Activated naive CD4-positive, alpha-beta T cell treated with anti-CD3 and anti-CD28 coated beads, Interleukin-2, amount 50 U/mL, for 72 hours (primary cell): ENCODE measurements at regions not wholly inside any gene's neighbourhood (a gene's known extent, or its start where the extent isn't known, plus 50 kb on each side); places are given as distances from the start of the nearest gene placed in this dataset.

ENCODE experiments used
- ATAC-seq, 2 donors: fragments of 150-1000 bp; cut with Tn5 transposase; 2 replicates each; pipeline ENCODE4 v1.10.0; 2021; ENCODE audit warnings: mild to moderate bottlenecking in 2 of 2, moderate library complexity in 2 of 2
- DNase-seq, 2 donors: peaks; one replicate each; pipeline ENCODE4 v3.0.0; 2021 to 2022; ENCODE audit warnings: low spot score in 2 of 2
- H3K27ac Mint-ChIP-seq, 2 donors: one replicate each; pipeline ENCODE4 v1.8.0; 2022; ENCODE audit warnings: mild to moderate bottlenecking in 2 of 2, mixed read lengths in 2 of 2
- H3K36me3 Mint-ChIP-seq, 2 donors: one replicate each; pipeline ENCODE4 v1.8.0; 2022; ENCODE audit warnings: mixed read lengths in 2 of 2
- H3K9me3 Mint-ChIP-seq, 2 donors: one replicate each; pipeline ENCODE4 v1.8.0; 2022; ENCODE audit warnings: mixed read lengths in 2 of 2

DNA sequence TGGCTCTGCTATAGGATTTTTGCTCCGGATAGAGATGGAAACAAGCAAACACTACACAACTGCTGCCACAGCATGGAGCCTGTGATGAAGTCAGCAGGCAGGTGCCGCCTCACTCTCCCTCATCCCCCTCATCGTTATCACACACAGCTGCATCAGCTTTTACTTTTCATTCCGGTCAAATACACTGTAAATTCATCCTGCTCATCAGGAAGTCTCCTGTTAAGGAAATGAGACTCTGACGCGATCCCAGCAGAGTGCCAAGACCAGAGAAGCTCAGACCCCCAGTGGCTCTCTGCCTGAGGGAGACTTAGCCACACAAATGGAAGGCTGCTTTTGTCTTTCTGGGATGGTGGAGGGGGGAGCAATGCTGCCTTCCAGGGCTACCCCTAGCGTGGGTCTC lies 270.2 kb downstream of the ELAVL2 start:
- Mint-ChIP-seq H3K9me3 (peaks cover 16 to 22% of the 10 kb centered on the region in 2 donors), H3K27ac (no peak overlapping the region), H3K36me3 (peaks cover 0 to 6% of the 10 kb centered on the region in 2 donors)
- ATAC-seq: no peak
- DNase-seq: no peak

DNA sequence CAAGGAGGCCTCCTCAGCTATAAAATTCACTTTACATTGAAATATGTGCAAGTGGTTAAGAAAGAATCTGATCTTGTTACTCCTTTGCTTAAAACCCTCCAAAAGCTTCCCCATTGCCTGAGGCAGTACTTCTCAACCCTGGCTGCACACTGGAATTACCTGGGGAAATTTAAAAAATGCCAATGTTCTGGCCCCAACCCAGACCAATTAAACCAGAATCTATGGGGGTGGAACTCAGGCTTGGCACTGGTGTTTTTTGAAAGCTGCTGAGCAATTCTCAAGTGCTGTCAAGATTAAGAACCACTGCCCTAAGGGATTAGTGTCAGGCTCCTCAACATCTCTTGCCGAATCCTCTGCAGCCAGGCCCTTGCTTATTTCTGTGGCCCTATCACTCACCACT lies 269.6 kb downstream of the ELAVL2 start:
- no peak for ATAC-seq
- peaks cover 16 to 22% of the 10 kb centered on the region in 2 donors for H3K9me3 Mint-ChIP-seq
- peaks cover 0 to 6% of the 10 kb centered on the region in 2 donors for H3K36me3 Mint-ChIP-seq
- DNase-seq: no peak
- H3K27ac Mint-ChIP-seq: no peak overlapping the region

DNA sequence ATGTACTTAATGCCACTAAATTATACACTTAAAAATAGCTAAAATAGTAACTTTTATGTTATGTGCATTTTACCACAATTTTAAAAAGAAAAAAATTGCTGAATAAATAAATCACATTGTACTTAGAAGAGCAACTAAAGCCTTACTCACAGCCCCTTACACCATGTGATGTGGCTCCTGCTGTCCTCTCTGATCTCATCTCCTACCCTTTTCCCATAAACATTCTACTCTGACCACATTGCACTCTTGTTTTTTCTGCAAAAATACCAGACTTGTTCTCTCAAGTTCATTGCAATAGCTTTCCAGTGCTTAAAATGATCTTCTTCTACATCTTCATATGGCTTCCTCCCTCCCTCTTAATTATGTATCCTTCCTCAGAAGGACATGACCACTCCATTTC lies 268.4 kb downstream of the ELAVL2 start:
- no peak overlapping the region for H3K27ac Mint-ChIP-seq
- ATAC-seq: no peak
- no peak for DNase-seq
- H3K36me3 Mint-ChIP-seq: peaks cover 0 to 6% of the 10 kb centered on the region in 2 donors
- H3K9me3 Mint-ChIP-seq: peaks cover 16 to 22% of the 10 kb centered on the region in 2 donors

- DNase-seq (no peak), ATAC-seq (no peak)
- peaks cover 0 to 6% of the 10 kb centered on the region in 2 donors for H3K36me3 Mint-ChIP-seq
- no peak overlapping the region for H3K27ac Mint-ChIP-seq
- peaks cover 16 to 22% of the 10 kb centered on the region in 2 donors for H3K9me3 Mint-ChIP-seq
These were observed 266.5 kb downstream of the ELAVL2 start for GRCh38 chr9:23559522-23559921.

GRCh38 chr9:23563517-23563916 lies 262.5 kb downstream of the ELAVL2 start:
- Mint-ChIP-seq H3K9me3 (peaks cover 4 to 12% of the 10 kb centered on the region in 2 donors), H3K27ac (no peak overlapping the region), H3K36me3 (no peaks in the 10 kb centered on the region)
- no peak for ATAC-seq
- DNase-seq: no peak

- Mint-ChIP-seq H3K27ac (no peak overlapping the region), H3K9me3 (peaks cover 14 to 15% of the 10 kb centered on the region in 2 donors), H3K36me3 (no peaks in the 10 kb centered on the region)
- ATAC-seq (no peak), DNase-seq (no peak)
These were observed 258.4 kb downstream of the ELAVL2 start for GRCh38 chr9:23567516-23568165.

GRCh38 chr9:23571414-23572104 lies 254.5 kb downstream of the ELAVL2 start:
- H3K36me3 Mint-ChIP-seq: peaks cover 0 to 2% of the 10 kb centered on the region in 2 donors
- no peak overlapping the region for H3K27ac Mint-ChIP-seq
- DNase-seq (no peak), ATAC-seq (peak in 1 of 2 donors; percentile 22)
- H3K9me3 Mint-ChIP-seq: peaks cover 14 to 17% of the 10 kb centered on the region in 2 donors

DNA sequence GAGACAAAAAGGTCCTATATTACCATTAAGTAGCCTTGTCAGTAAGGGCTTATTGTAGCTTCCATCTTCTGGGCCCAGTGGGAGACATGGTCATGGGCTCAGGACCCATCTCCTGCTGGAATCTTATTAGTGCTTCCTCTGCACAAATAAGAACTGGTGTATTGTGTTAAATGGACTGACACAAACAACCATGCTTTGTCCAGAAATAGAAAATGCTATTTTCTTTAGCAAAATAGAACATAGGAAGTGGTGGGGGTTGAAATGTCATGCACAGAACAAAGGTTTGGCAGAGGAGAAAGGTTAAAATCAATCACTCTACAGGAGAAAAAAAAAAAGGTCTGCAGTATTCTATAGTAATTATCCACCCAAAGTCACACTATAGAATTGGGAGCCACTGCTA lies 252.2 kb downstream of the ELAVL2 start:
- Mint-ChIP-seq H3K36me3 (peaks cover 0 to 4% of the 10 kb centered on the region in 2 donors), H3K27ac (no peak overlapping the region), H3K9me3 (peaks cover 20 to 25% of the 10 kb centered on the region in 2 donors)
- ATAC-seq (no peak), DNase-seq (no peak)

DNA sequence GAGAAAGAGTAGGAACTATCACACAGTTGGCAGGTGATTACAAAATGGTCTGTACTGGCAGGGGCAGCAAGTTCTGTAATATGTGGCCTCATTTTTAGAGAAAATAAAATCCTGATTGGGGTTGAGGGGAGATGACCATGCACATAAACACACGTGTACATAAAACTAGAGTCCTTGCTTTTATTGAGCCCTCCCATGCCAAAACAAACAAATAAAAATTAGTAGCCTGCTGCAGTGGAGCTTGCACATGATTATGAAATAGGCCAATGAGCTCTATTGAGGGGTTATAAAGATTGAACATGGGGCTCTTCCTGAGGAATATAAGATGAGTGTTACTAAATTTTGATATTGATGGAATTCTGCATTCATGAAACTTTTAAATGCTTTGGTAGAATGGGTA lies 248.4 kb downstream of the ELAVL2 start:
- DNase-seq (no peak), ATAC-seq (no peak)
- Mint-ChIP-seq H3K27ac (no peak overlapping the region), H3K36me3 (peaks cover 0 to 4% of the 10 kb centered on the region in 2 donors), H3K9me3 (peaks cover 23 to 25% of the 10 kb centered on the region in 2 donors)

- Mint-ChIP-seq H3K27ac (no peak overlapping the region), H3K36me3 (no peaks in the 10 kb centered on the region), H3K9me3 (peaks cover 19 to 23% of the 10 kb centered on the region in 2 donors)
- ATAC-seq (no peak), DNase-seq (no peak)
These were observed 244.1 kb downstream of the ELAVL2 start for GRCh38 chr9:23581931-23582330.

GRCh38 chr9:23582836-23583235 lies 243.2 kb downstream of the ELAVL2 start:
- no peak for ATAC-seq
- DNase-seq: no peak
- H3K36me3 Mint-ChIP-seq: no peaks in the 10 kb centered on the region
- peaks cover 16 to 17% of the 10 kb centered on the region in 2 donors for H3K9me3 Mint-ChIP-seq
- no peak overlapping the region for H3K27ac Mint-ChIP-seq

- H3K9me3 Mint-ChIP-seq: peaks cover 17 to 18% of the 10 kb centered on the region in 2 donors
- no peak overlapping the region for H3K27ac Mint-ChIP-seq
These were observed 239.1 kb downstream of the ELAVL2 start for GRCh38 chr9:23586906-23587305.

DNA sequence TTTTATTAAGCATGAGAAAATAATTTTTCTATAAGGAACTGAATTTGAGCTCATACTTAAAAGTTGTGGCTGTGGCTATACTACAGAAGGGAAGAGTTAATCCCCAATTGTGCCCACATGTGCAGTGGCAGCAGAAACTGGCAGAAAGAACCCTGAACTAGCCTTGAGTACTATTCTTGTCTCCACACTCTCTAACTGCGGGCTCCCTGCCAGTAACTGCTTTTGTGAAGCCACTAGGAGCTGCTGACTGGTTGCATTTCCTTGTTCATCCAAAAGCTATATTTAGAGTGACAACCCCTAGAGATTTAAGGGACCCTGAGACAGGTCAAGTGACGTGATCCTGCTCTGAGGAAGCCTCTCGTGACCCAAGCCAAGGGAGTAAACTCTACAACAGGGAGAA lies 238.6 kb downstream of the ELAVL2 start:
- Mint-ChIP-seq H3K9me3 (peaks cover 14 to 15% of the 10 kb centered on the region in 2 donors), H3K36me3 (no peaks in the 10 kb centered on the region), H3K27ac (no peak overlapping the region)
- ATAC-seq (no peak), DNase-seq (no peak)

More at GRCh38 chr9:23586906-23587305, 239.1 kb downstream of the ELAVL2 start:
- DNase-seq: no peak
- H3K36me3 Mint-ChIP-seq: no peaks in the 10 kb centered on the region
- no peak for ATAC-seq

GRCh38 chr9:23587903-23588302 lies 238.1 kb downstream of the ELAVL2 start:
- Mint-ChIP-seq H3K9me3 (peaks cover 12 to 14% of the 10 kb centered on the region in 2 donors), H3K36me3 (no peaks in the 10 kb centered on the region), H3K27ac (no peak overlapping the region)
- ATAC-seq (no peak), DNase-seq (no peak)

GRCh38 chr9:23590276-23591000 lies 235.6 kb downstream of the ELAVL2 start:
- ATAC-seq (no peak), DNase-seq (no peak)
- Mint-ChIP-seq H3K36me3 (no peaks in the 10 kb centered on the region), H3K9me3 (peaks cover 11 to 12% of the 10 kb centered on the region in 2 donors), H3K27ac (no peak overlapping the region)

DNA sequence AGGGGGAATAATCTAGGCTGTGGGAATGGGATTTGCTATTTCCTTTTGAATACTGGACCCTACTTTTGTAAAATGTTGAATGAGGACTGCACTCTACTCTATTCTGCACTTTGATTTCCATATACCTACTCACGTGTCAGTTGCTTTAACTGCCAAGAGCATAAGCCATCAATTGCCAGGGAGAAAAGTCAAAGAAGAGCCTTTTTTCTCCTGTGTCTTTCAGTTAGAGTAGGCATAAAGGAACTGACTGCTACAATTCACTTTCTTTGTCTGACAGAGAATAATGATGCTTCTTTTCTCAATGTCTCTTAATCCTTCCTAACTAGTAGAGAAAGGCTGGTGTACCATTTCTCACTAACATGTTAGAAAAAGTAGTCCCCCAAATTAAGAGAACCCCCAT lies 231.6 kb downstream of the ELAVL2 start:
- ATAC-seq: no peak
- Mint-ChIP-seq H3K27ac (no peak overlapping the region), H3K9me3 (peaks cover 7 to 19% of the 10 kb centered on the region in 2 donors), H3K36me3 (no peaks in the 10 kb centered on the region)
- no peak for DNase-seq

DNA sequence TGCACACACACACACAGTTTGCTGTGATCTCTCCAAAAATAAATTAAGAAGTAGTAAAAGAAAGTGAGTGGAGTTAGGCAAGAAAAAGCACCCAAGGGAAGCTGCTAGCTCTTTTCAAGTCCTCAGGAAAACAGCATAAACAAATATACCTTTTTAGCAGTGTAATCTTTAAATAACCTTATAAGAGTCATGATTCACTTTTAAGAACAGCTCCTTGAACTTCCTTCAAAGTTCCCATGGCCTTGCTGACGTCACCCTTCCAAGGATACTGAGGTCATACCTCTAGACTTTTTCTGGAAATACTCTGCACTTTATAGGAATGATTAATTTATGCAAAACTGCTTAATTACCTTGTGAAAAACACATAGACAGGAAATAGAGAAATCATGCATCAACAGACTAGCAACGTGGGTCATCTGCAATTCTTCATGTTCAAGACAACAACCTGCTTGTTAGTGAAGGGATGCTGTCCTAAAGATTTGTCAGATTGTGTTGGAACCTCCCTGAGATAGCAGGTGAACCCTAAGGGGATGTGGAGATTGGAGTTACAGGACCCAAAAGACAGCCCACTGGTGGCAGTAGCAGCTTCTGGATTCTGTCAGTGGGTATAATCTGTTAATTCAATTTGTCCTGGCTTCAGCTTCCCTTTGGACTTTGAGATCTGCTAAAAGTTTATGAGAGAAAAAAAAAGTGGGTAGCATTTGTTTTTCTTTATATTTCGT lies 229.0 kb downstream of the ELAVL2 start:
- ATAC-seq: no peak
- DNase-seq: no peak
- peaks cover 0 to 12% of the 10 kb centered on the region in 2 donors for H3K9me3 Mint-ChIP-seq
- H3K36me3 Mint-ChIP-seq: no peaks in the 10 kb centered on the region
- H3K27ac Mint-ChIP-seq: no peak overlapping the region
